SK-N-SH treated with all-trans-retinoic acid at 6 μM for 48 hours (cell line): ENCODE measurements at regions not wholly inside any gene's neighbourhood (a gene's known extent, or its start where the extent isn't known, plus 50 kb on each side); places are given as distances from the start of the nearest gene placed in this dataset.

Experiments used
- ATAC-seq: fragments of 200-7000 bp; cut with Tn5 transposase; 3 replicates; pipeline ENCODE4 v1.9.1; 2020; ENCODE audit warnings: mild to moderate bottlenecking, moderate library complexity
- ARNTL ChIP-seq: fragments of 450-650 bp; formaldehyde crosslinking; IDR thresholded peaks from 2 replicates; pipeline ENCODE4 v1.5.0; 2020; ENCODE audit warnings: low read depth, mild to moderate bottlenecking, moderate library complexity, borderline replicate concordance
- BACH2 ChIP-seq: fragments of 250-450 bp; sonication (Bioruptor Pico); IDR thresholded peaks from 2 replicates; pipeline ENCODE4 v1.9.0; 2021; ENCODE audit warnings: mild to moderate bottlenecking, borderline replicate concordance
- CREB5 ChIP-seq: fragments of 250-450 bp; sonication (Bioruptor Pico); IDR thresholded peaks from 2 replicates; pipeline ENCODE4 v1.5.1; 2020; ENCODE audit warnings: low read depth, mild to moderate bottlenecking, moderate library complexity
- CSDC2 ChIP-seq: fragments of 250-450 bp; sonication (Bioruptor Pico); IDR thresholded peaks from 2 replicates; pipeline ENCODE4 v1.5.0; 2020; ENCODE audit warnings: mild to moderate bottlenecking, moderate library complexity
- CSRNP3 ChIP-seq: fragments of 250-450 bp; sonication (Bioruptor Pico); IDR thresholded peaks from 2 replicates; pipeline ENCODE4 v1.5.1; 2021; ENCODE audit warnings: mild to moderate bottlenecking, moderate library complexity
- ESRRG ChIP-seq: fragments of 250-450 bp; sonication (Bioruptor Pico); IDR thresholded peaks from 2 replicates; pipeline ENCODE4 v1.6.1; 2021; ENCODE audit warnings: mild to moderate bottlenecking
- ISL1 ChIP-seq: fragments of 250-450 bp; sonication (Bioruptor Pico); IDR thresholded peaks from 2 replicates; pipeline ENCODE4 v2.1.2; 2022; ENCODE audit warnings: mild to moderate bottlenecking, moderate library complexity
- OSR1 ChIP-seq: fragments of 250-450 bp; sonication (Bioruptor Pico); IDR thresholded peaks from 2 replicates; pipeline ENCODE4 v1.8.0; 2022; ENCODE audit warnings: moderate library complexity, mild to moderate bottlenecking, inconsistent platforms
- PATZ1 ChIP-seq: fragments of 250-450 bp; sonication (Bioruptor Pico); IDR thresholded peaks from 2 replicates; pipeline ENCODE4 v1.8.0; 2020; ENCODE audit warnings: mild to moderate bottlenecking, moderate library complexity, borderline replicate concordance
- POU6F1 ChIP-seq: fragments of 250-450 bp; sonication (Bioruptor Pico); IDR thresholded peaks from 2 replicates; pipeline ENCODE4 v1.8.0; 2021; ENCODE audit warnings: low read depth, mild to moderate bottlenecking, moderate library complexity, borderline replicate concordance
- PPARA ChIP-seq: fragments of 250-450 bp; sonication (Bioruptor Pico); IDR thresholded peaks from 2 replicates; pipeline ENCODE4 v1.5.0; 2020; ENCODE audit warnings: mild to moderate bottlenecking, borderline replicate concordance
- RARB ChIP-seq: fragments of 250-450 bp; sonication (Bioruptor Pico); IDR thresholded peaks from 2 replicates; pipeline ENCODE4 v1.8.0; 2021; ENCODE audit warnings: mild to moderate bottlenecking, moderate library complexity
- SNAI2 ChIP-seq: fragments of 250-450 bp; sonication (Bioruptor Pico); IDR thresholded peaks from 2 replicates; pipeline ENCODE4 v1.5.0; 2020; ENCODE audit warnings: mild to moderate bottlenecking, moderate library complexity
- TCF4 ChIP-seq: fragments of 250-450 bp; sonication (Bioruptor Pico); IDR thresholded peaks from 2 replicates; pipeline ENCODE4 v1.8.0; 2021; ENCODE audit warnings: mild to moderate bottlenecking, moderate library complexity, borderline replicate concordance
- TOX ChIP-seq: fragments of 250-450 bp; sonication (Bioruptor Pico); IDR thresholded peaks from 2 replicates; pipeline ENCODE4 v1.8.0; 2021; ENCODE audit warnings: mild to moderate bottlenecking, moderate library complexity, borderline replicate concordance
- TSHZ2 ChIP-seq: fragments of 250-450 bp; sonication (Bioruptor Pico); IDR thresholded peaks from 2 replicates; pipeline ENCODE4 v1.5.0; 2020; ENCODE audit warnings: mild to moderate bottlenecking, moderate library complexity
- ZC3H10 ChIP-seq: fragments of 250-450 bp; sonication (Bioruptor Pico); IDR thresholded peaks from 2 replicates; pipeline ENCODE4 v1.5.1; 2021; ENCODE audit warnings: mild to moderate bottlenecking, moderate library complexity
- ZFP3 ChIP-seq: fragments of 250-450 bp; sonication (Bioruptor Pico); IDR thresholded peaks from 2 replicates; pipeline ENCODE4 v1.5.0; 2020; ENCODE audit warnings: mild to moderate bottlenecking, moderate library complexity
- ZFP30 ChIP-seq: fragments of 450-650 bp; formaldehyde crosslinking; IDR thresholded peaks from 2 replicates; pipeline ENCODE4 v1.5.0; 2022; ENCODE audit warnings: mild to moderate bottlenecking, moderate library complexity
- ZNF565 ChIP-seq: fragments of 450-650 bp; formaldehyde crosslinking; conservative IDR thresholded peaks from 2 replicates; pipeline ENCODE4 v1.5.0; 2020; ENCODE audit warnings: low read depth, mild to moderate bottlenecking, moderate library complexity
- ZNF70 ChIP-seq: fragments of 450-650 bp; formaldehyde crosslinking; IDR thresholded peaks from 2 replicates; pipeline ENCODE4 v1.5.0; 2020; ENCODE audit warnings: mild to moderate bottlenecking, moderate library complexity
- ZNF8 ChIP-seq: fragments of 450-650 bp; formaldehyde crosslinking; IDR thresholded peaks from 2 replicates; pipeline ENCODE4 v1.5.0; 2020; ENCODE audit warnings: mild to moderate bottlenecking, moderate library complexity

GRCh38 chr7:69038915-69039314 lies 559.4 kb upstream of the AUTS2 start:
- no peak for ATAC-seq
- no peak for TF ChIP-seq ZNF8 (CRISPR knock-in tag)
- no peak for TF ChIP-seq CSRNP3 (CRISPR knock-in tag)
- no peak for TF ChIP-seq ESRRG (CRISPR knock-in tag)
- no peak for TF ChIP-seq TSHZ2 (CRISPR knock-in tag)
- no peak for TF ChIP-seq ZNF70 (CRISPR knock-in tag)
- no peak for TF ChIP-seq ZFP3 (CRISPR knock-in tag)
- TF ChIP-seq TCF4 (CRISPR knock-in tag), result no peak
- TF ChIP-seq OSR1 (CRISPR knock-in tag), result no peak
- no peak for TF ChIP-seq POU6F1 (CRISPR knock-in tag)
- no peak for TF ChIP-seq PPARA
- TF ChIP-seq RARB (CRISPR knock-in tag), result no peak
- TF ChIP-seq SNAI2 (CRISPR knock-in tag), result no peak
- no peak for TF ChIP-seq ARNTL
- no peak for TF ChIP-seq ZC3H10 (CRISPR knock-in tag)
- no peak for TF ChIP-seq PATZ1 (CRISPR knock-in tag)
- no peak for TF ChIP-seq BACH2 (CRISPR knock-in tag)
- no peak for TF ChIP-seq ZNF565 (CRISPR knock-in tag)
- no peak for TF ChIP-seq CSDC2 (CRISPR knock-in tag)
- TF ChIP-seq ISL1 (CRISPR knock-in tag), result no peak
- no peak for TF ChIP-seq TOX (CRISPR knock-in tag)

GRCh38 chr7:69042138-69042537 lies 556.1 kb upstream of the AUTS2 start:
- ATAC-seq, result no peak
- no peak for TF ChIP-seq TCF4 (CRISPR knock-in tag)
- no peak for TF ChIP-seq ZFP30 (CRISPR knock-in tag)
- TF ChIP-seq ARNTL, result no peak
- TF ChIP-seq ISL1 (CRISPR knock-in tag), result no peak
- TF ChIP-seq ZC3H10 (CRISPR knock-in tag), result no peak
- TF ChIP-seq ZFP3 (CRISPR knock-in tag), result no peak

- no peak for ATAC-seq
- TF ChIP-seq ZFP3 (CRISPR knock-in tag), result no peak
- TF ChIP-seq ISL1 (CRISPR knock-in tag), result no peak
- no peak for TF ChIP-seq CSRNP3 (CRISPR knock-in tag)
- TF ChIP-seq CREB5, result no peak
- no peak for TF ChIP-seq ESRRG (CRISPR knock-in tag)
- no peak for TF ChIP-seq TSHZ2 (CRISPR knock-in tag)
- TF ChIP-seq RARB (CRISPR knock-in tag), result no peak
- TF ChIP-seq POU6F1 (CRISPR knock-in tag), result no peak
- TF ChIP-seq TOX (CRISPR knock-in tag), result no peak
These were observed 551.0 kb upstream of the AUTS2 start for GRCh38 chr7:69047151-69047754.
